GM19395 (cell line): ENCODE measurements at regions not wholly inside any gene's neighbourhood (a gene's known extent, or its start where the extent isn't known, plus 50 kb on each side); places are given as distances from the start of the nearest gene placed in this dataset.

Experiments used
- ATAC-seq: cut with Tn5 transposase; IDR thresholded peaks from one replicate; pipeline ENCODE4 v1.9.1; 2021; ENCODE audit warnings: mild to moderate bottlenecking, moderate library complexity; ENCODE audit not compliant: unreplicated experiment

DNA sequence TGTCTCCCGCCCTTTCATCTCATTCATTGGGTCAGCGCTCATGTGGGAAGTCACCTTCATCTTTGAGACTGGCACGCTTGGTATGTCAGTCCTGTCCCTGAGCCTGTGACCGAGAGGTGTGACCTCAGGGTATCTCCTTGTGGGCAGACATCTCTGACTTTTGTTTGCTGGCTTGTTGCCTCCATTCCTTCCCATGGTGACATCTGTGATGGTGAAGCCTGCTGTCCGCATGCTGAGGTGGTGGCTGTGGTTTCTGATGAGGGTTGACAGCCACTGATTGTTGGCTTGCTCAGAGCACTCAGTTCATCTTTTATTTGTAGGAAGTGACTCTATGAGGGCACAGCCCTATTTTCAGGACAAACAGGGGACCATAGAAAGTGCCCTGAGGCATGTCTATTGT lies 139.2 kb downstream of the SLC4A3 start:
- ATAC-seq = no peak

DNA sequence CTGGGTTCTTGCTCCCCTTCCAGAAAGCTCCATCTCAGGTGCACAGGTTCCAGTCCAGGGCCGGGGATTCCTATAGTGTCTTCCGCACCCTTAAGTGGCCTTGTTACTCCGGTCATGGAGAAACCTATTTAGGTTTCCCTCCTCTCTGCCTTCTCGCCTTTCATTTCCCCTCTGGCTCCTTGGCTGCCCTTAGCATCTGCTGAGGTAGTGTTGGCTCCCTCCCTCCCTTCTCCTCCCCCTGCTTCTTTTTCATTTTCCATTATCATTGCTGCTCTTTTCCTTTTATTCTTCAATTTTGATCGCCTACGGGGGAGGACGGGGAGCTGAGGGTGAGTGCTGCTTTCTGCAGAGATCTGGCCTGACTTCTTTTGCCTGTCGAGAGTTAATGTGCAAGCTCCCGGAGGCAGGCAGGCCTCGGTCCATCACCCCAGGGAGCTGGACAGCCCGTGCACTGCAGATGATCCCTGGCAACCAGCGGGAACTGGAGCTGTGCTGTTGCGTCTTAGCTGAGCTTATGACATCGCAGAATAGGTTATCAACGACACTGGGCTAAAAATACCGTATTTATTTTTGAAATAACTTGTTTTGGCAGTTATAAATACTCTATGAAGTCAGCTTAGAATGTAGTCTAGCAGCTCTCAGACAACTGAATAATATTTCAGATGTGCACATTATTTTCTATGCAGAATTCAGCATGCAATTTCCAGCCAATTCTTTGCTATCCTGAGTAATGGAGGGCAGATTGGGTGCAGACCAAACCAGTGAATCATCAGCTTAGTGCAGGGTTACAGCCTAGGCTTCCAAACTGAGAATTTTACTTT lies 141.9 kb downstream of the SLC4A3 start:
- no peak for ATAC-seq

DNA sequence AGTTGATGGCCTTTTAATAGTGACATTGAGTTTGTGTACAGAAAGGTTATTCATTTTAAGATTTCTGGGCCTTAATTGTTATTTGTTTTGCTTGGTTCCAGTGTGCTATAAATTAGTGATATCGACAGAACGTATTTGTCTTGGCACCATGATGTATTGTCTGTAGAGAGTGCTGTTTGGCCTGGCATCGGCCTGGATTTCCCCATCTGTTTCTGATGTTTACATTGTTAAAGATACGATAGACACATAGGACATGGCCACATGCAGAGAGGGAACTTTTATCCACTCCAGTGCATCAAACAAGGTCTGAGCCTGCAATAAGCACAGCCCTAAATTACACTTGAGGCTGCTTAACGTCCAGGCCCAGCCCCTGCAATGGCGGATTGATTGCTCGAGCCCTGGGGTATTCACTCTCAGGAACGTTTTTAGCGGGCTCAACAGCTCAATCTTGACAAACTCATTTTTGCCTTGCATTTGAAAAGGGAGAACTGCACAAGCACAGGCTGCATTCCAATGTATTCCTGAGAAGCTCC lies 144.7 kb downstream of the SLC4A3 start:
- ATAC-seq = no peak

DNA sequence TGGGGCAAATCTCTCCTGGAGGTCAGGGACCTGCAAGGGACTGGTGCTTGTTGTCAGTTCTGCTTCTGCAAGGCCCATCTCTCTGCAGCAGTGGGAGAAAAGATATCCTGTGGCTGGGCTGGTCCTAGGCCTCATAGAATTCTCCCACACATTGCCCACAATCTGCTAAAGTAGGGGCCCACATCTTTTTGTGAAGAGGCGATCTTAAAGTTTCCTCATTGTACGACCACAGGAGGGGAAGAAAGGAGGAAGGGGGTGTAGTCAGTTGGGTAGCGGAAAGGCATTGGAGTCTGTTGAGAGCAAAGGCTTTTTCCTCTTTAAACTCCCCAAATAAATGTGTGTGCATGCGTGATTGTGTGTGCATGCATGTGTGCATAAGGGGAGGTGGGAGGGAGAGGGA lies 145.3 kb downstream of the SLC4A3 start:
- no peak for ATAC-seq

- no peak for ATAC-seq
These were observed 148.1 kb downstream of the SLC4A3 start for GRCh38 chr2:219775506-219775905.

- ATAC-seq = no peak
These were observed 150.0 kb downstream of the SLC4A3 start for GRCh38 chr2:219777388-219777787.

DNA sequence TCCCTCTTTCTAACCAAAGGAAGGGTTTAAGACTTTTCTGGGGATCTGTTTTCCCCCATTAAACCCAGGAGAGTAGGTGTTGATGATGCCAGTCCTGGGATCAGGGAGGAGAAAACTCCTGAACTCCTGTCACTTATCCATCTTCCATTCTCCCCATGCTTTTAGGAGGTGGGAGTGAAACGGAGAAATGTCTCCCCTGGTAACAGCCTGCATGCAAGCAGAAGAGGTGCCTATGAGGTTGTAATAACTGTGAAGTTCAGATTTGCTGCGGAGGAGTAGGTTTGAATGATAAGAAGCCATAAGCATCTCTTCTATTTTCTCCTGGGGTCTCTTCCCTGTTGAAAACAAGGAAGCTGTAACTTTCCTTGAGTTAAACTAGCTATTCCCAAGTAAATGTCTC lies 150.8 kb downstream of the SLC4A3 start:
- ATAC-seq = no peak

GRCh38 chr2:219782737-219783348 lies 155.4 kb downstream of the SLC4A3 start:
- no peak for ATAC-seq

DNA sequence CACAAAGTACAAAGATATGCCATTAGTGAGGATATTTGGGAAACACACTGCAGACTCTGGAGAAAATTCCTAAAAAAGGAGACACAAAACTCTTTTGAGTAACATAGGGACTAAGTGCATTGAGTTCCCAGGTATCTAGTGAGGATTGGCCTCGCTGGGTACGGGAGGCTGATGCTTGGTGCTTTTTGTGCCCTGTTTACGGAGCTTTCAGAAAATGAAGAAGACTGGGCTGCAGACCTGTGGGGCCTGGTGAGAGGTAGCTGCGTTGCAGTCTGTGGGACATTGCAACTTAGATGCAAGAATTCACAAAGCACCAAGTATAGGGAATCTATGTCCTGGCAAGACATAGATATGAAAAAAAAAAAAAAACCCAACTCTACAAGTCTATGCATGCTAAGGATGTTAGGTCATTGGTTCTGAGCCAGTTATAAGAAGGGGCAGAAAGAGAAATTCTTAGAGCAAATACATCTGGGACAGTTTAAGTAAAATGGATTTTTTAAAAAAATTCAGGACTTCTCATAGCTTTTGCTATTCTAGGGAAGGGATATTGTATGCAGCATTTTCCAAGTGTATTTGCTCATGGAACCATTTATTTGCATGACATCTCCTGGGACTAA lies 156.0 kb downstream of the SLC4A3 start:
- no peak for ATAC-seq

- ATAC-seq = no peak
These were observed 156.7 kb downstream of the SLC4A3 start for GRCh38 chr2:219784178-219784577.

- no peak for ATAC-seq
These were observed 162.0 kb downstream of the SLC4A3 start for GRCh38 chr2:219789476-219789875.

- no peak for ATAC-seq
These were observed 165.0 kb downstream of the SLC4A3 start for GRCh38 chr2:219792446-219792845.

DNA sequence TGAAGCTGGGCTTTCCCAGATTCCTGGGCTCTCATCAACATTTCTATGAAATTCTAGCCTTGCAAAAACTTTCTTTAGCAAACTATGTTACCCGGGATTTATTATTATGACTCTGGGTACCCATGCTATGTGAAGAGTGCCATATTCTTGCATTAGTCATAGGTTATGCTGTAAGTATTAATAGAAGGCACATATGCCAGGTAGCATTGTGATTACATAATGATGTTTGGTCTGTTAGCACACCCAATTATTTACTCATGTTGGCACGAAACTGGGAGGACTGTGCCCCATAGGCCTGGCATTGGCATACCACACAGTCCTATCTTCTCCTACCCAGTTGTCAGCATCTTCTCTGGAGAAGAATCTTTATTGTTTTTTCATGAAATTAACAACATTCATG lies 171.0 kb downstream of the SLC4A3 start:
- ATAC-seq = no peak

GRCh38 chr2:219803294-219803693 lies 175.9 kb downstream of the SLC4A3 start:
- no peak for ATAC-seq

GRCh38 chr2:219810895-219811294 lies 183.5 kb downstream of the SLC4A3 start:
- ATAC-seq = no peak

DNA sequence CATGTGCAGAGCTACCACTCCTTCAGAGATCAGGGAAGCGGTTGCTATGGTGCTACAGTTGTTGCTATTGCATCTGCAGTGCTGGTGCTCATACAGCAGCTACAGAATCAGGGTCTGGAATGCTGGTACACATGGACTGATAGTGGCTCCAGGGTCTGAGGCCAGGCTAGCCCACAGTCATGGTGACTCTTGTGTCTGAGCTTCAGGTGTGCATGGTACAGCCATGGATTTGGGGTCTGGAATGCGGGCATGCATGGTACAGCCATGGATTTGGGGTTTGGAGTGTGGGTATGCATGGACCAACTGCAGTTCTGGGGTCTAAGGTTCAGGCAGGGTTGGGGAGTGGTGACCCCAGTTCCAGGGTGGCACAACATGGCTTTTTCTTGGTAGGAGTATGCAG lies 185.2 kb downstream of the SLC4A3 start:
- no peak for ATAC-seq

- ATAC-seq = no peak
These were observed 193.3 kb downstream of the SLC4A3 start for GRCh38 chr2:219820767-219821166.

DNA sequence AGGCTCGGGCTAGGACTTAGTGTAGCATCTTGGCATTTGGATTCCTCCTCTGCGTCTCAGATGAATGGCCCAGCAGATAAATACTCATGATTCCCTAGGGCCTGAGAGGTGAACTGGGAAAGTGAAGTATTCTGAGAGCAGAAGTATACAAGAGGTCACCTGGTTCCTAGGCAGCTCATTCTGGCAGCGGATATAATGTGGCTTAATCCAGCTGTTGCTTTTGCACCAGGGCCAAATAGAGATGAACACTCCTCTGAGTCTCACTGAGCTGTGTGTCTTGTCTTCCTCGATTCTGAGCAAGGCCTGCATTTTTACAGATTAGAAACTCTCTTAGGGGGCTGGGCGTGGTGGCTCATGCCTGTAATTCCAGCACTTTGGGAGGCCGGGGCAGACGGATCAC lies 196.1 kb downstream of the SLC4A3 start:
- ATAC-seq = no peak

DNA sequence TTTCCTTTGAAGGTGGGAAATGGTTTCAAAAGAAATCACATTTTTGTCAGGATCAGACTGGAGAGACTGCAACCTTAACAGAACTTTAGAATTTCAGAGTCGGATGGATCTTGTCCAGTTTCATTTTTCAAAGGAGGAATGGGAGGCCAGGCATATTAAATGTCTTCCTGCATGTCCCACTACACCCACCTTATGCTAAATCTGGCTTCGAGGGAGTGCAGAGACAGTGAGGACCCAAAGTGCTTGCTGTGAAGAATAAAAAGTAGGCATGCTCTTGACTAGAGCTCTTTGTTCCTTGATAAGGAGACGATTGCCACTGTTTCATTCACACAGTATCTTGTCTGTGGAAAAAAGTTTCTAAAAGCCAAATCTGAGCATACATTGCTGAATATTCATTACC lies 197.6 kb downstream of the SLC4A3 start:
- no peak for ATAC-seq

DNA sequence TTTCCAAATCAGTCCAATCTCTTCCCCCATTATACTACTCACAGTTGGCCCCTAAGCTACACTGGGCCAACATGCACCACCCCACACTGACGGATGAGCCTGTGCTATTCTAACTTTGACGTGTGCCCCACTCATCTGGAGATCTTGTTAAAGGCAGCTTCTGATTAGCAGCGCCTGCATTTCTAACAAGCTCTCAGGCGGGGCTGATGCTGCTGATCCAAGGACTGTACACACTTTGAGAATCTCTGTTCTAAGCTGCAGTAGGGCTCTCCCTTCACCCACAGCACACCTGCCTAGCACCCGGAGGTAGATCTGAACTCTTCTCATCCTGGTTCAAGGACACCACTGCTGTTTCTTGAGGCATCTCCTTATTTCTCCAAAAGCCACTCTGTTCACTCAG lies 200.7 kb downstream of the SLC4A3 start:
- ATAC-seq = no peak

DNA sequence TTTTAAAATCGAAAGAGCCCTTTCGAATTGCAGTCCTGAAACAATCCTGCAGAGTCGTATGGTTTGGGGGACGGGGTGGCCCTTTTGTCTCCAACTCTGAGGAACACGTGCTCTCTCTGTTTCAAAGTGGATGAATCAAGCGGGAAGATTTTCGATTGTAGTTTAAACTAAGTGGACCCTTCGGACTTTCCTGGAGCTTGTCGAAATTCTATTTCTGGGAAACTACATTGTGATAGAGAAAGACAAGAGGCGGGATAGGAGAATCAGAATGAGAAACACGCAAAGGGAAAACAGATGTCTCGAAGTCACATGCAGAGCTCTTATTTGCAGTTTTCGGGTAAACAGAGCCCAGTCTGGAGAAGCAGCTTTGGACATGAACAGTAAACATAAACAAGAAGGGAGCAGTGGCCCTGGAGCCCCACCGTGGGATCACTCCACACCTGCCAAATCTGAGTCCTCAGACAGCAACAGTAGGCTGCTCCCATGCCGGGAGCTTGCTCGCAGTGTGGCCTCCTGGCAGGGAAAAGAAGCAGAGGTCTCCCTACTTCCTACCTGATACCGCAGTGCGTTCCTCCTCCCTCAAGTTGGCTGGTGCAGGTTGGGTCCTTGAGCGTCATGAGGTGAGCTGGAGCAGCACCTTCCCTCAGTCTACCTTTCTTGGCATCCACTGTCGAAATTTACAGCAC lies 202.4 kb downstream of the SLC4A3 start:
- no peak for ATAC-seq
